Loucy (cell line): ENCODE measurements at regions not wholly inside any gene's neighbourhood (a gene's known extent, or its start where the extent isn't known, plus 50 kb on each side); places are given as distances from the start of the nearest gene placed in this dataset.

ENCODE experiments used
- EZH2phosphoT487 ChIP-seq: fragments of 200-600 bp; IDR thresholded peaks from 2 replicates; pipeline ENCODE4 v1.6.1; 2018; ENCODE audit warnings: antibody characterized with exemption, mild to moderate bottlenecking, moderate library complexity, borderline replicate concordance
- TF ChIP-seq, protein P1 (sequence below): fragments of 200-600 bp; sonication (generic); conservative IDR thresholded peaks from 2 replicates; pipeline ENCODE4 v1.5.1; 2014; ENCODE audit warnings: mild to moderate bottlenecking, antibody characterized with exemption, low read length

DNA sequence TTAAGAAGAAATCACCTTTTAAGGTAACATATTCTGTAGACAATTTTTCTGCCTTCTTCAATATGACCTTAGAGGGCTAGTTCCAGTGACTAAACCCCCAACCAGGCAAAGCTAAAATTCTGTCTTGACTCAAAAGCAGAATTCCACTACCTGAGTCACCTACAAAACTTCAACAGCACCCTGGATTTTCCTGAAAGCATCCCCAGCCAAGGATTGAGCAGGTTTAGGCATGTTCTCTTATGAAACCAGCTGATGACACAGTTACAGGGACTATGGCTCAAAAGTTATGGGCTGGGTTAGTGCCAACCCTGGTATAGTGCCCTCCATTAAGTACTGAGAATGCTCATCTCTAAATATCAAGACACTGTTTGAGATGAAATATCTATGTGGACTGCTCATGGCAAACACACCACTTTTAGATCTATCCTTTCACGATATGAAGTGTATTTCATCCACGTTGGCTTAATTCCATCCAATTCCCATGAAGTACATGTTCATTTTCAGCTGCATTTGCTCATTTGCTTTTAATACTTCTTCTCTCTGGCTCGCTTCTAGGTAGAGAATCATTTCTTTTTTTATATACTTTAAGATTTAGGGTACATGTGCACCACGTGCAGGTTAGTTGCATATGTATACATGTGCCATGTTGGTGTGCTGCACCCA, 53.6 kb upstream of the TNFAIP3 start:
- TF ChIP-seq, protein P1, sequence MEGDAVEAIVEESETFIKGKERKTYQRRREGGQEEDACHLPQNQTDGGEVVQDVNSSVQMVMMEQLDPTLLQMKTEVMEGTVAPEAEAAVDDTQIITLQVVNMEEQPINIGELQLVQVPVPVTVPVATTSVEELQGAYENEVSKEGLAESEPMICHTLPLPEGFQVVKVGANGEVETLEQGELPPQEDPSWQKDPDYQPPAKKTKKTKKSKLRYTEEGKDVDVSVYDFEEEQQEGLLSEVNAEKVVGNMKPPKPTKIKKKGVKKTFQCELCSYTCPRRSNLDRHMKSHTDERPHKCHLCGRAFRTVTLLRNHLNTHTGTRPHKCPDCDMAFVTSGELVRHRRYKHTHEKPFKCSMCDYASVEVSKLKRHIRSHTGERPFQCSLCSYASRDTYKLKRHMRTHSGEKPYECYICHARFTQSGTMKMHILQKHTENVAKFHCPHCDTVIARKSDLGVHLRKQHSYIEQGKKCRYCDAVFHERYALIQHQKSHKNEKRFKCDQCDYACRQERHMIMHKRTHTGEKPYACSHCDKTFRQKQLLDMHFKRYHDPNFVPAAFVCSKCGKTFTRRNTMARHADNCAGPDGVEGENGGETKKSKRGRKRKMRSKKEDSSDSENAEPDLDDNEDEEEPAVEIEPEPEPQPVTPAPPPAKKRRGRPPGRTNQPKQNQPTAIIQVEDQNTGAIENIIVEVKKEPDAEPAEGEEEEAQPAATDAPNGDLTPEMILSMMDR: no peak
- no peak for TF ChIP-seq EZH2phosphoT487
